NB4 (cell line): ENCODE measurements at regions not wholly inside any gene's neighbourhood (a gene's known extent, or its start where the extent isn't known, plus 50 kb on each side); places are given as distances from the start of the nearest gene placed in this dataset.

Experiments
- DNase-seq: peaks from one replicate; pipeline ENCODE4 v3.0.0; 2010; ENCODE audit warnings: low read depth
- H3K4me3 ChIP-seq: one replicate; pipeline ENCODE4 v1.5.1; 2011; ENCODE audit warnings: mild to moderate bottlenecking, low read depth, low read length, moderate library complexity
- MYC ChIP-seq: IDR thresholded peaks from 2 replicates; pipeline ENCODE4 v1.6.1; 2011; ENCODE audit warnings: low read depth, low read length
- POLR2A ChIP-seq: IDR thresholded peaks from 2 replicates; pipeline ENCODE4 v1.6.1; 2011; ENCODE audit warnings: mild to moderate bottlenecking; ENCODE audit not compliant: insufficient read length; ENCODE audit errors: extremely low read depth
- TF ChIP-seq, protein P1 (sequence below): IDR thresholded peaks from 2 replicates; pipeline ENCODE4 v1.6.1; 2011; ENCODE audit warnings: low read depth, low read length
- TF ChIP-seq, protein P2 (sequence below): IDR thresholded peaks from one replicate; pipeline ENCODE4 v1.5.1; 2012; ENCODE audit warnings: low read depth, low read length

DNA sequence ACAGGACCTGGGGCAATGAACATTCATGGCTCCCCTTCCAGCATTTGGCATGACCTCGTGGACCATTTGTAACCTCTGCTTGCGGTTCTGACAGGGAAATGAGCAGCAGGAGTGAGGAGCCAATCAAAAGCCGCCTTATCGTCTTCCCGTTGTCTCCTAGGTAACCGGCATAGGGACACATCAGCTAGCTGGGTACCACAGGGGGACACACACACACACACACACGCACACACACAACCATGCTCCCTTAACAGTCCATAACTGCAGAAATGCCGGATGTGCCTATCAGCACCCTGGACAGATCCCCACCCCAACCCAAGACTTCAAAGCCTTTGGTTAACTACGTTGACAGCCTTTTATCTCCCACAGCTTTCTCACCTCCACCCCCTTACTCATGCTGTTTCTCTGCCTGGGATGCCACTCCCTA lies 53.4 kb upstream of the CCDC174 start:
- DNase-seq = peak; percentile 58
- TF ChIP-seq POLR2A = no peak
- TF ChIP-seq MYC = no peak
- TF ChIP-seq, protein P1, sequence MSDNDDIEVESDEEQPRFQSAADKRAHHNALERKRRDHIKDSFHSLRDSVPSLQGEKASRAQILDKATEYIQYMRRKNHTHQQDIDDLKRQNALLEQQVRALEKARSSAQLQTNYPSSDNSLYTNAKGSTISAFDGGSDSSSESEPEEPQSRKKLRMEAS = no peak
- TF ChIP-seq, protein P2, sequence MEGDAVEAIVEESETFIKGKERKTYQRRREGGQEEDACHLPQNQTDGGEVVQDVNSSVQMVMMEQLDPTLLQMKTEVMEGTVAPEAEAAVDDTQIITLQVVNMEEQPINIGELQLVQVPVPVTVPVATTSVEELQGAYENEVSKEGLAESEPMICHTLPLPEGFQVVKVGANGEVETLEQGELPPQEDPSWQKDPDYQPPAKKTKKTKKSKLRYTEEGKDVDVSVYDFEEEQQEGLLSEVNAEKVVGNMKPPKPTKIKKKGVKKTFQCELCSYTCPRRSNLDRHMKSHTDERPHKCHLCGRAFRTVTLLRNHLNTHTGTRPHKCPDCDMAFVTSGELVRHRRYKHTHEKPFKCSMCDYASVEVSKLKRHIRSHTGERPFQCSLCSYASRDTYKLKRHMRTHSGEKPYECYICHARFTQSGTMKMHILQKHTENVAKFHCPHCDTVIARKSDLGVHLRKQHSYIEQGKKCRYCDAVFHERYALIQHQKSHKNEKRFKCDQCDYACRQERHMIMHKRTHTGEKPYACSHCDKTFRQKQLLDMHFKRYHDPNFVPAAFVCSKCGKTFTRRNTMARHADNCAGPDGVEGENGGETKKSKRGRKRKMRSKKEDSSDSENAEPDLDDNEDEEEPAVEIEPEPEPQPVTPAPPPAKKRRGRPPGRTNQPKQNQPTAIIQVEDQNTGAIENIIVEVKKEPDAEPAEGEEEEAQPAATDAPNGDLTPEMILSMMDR = no peak
- no peak overlapping the region for H3K4me3 ChIP-seq

DNA sequence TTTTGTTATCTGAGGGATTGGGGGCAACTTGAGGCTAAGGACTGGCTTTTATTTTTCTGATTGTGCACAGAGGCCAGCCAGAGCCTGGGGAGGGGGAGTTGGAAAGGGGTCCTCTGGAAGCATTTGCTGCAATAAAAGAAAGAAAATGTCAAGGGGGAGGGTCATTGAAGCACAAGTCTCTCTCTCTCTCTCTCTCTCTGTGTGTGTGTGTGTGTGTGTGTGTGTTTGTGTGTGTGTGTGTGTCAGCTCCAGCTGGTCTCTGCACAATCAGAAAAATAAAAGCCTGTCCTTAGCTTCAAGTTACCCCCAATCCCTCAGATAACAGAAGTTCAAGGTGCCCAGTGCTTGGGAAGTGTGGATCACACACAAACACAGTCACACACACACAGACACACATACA lies 52.1 kb upstream of the CCDC174 start:
- TF ChIP-seq MYC (no peak), POLR2A (no peak)
- TF ChIP-seq, protein P1 = no peak
- TF ChIP-seq, protein P2 = no peak
- H3K4me3 ChIP-seq = no peak overlapping the region
- no peak for DNase-seq

DNA sequence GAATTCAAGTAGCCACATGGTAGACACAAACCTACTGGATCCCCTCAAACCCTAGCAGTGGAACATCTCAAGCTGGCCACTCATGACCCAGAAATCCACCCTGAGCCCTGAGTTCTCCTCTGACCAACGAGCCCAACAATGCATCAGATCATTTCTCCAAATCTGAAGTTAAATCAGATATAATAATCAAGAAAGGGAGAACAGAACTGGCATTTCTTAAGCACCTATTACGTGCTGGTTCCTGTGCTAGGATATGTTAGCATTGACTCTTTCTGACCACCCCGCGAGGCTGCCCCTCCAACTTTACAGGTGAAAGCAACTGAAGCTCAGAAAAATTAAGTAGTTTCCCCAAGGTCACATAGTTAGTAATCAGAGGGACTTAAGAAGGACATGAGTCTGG lies 51.5 kb upstream of the CCDC174 start:
- TF ChIP-seq, protein P2 = no peak
- TF ChIP-seq POLR2A (no peak), MYC (no peak)
- TF ChIP-seq, protein P1 = no peak
- H3K4me3 ChIP-seq = no peak overlapping the region
- no peak for DNase-seq

DNA sequence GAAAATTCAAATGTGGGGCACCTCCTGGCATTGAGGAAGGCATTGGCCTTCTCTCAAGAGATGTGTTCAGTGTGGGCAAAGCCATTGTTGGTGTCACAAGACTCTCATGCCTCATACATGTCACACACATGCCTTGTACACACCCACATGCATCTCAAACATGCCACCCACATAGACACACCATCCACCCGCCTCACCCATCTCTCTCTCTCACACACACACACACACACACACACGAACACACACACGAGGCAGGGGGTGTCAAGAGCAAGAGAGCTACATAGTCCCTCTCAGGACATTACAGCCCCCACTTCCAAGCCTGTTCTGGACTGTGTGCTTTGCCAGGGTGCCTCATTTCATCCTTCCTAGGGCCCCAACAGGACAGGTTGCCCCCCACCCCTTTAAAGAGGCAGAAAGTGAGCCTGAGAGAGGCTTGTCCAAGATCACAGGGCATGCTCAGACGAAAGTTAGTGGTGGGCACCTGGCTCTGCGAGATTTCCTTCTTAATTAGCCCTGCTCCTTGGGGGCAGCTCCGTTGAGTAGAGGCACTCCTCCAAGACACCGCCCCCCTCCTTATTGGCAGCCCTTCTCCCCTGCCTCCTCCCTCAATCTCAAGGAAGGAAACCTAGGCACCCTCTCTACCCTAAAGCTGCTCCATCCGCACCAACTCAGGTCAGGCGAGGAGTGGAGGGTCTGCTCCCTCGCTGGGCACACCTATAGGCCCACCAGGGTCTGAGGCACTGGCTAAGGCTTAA lies 50.5 kb upstream of the CCDC174 start:
- DNase-seq = no peak
- no peak for TF ChIP-seq MYC
- TF ChIP-seq, protein P2 = no peak
- no peak for TF ChIP-seq POLR2A
- TF ChIP-seq, protein P1 = no peak
- H3K4me3 ChIP-seq = no peak overlapping the region

DNA sequence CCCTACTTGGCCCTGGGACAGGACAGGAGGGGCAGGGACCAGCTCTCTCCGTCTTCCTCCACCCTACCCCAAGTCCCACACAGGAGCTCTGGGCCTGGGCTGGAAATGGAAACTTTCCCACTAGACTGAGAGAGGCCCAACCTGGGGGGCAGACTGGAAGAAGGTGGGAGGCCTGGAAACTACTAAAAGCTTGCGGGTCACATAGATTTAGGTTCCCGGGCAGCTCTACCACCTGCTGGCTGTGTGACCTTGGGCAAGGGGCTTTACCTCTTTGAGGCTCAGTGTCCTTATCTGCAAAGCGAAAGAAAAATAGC lies 49.9 kb upstream of the CCDC174 start:
- TF ChIP-seq, protein P1 = no peak
- TF ChIP-seq MYC (no peak), POLR2A (no peak)
- TF ChIP-seq, protein P2 = no peak
- DNase-seq = no peak
- H3K4me3 ChIP-seq = no peak overlapping the region
